ENCODE measurements at regions not wholly inside any gene's neighbourhood (a gene's known extent, or its start where the extent isn't known, plus 50 kb on each side); places are given as distances from the start of the nearest gene placed in this dataset.

GRCh38 chr3:135329479-135329878 is 534.4 kb downstream of the EPHB1 start:
- H3K4me1 ChIP-seq (ENCODE audit: low read length) = peaks cover 17% of the 10 kb centered on the region
- no peak for TF ChIP-seq CTCF (IDR thresholded peaks at IDR 0.05; ENCODE audit: low read depth, low read length)
- no peak for TF ChIP-seq EZH2phosphoT487 (IDR thresholded peaks at IDR 0.05; ENCODE audit: low read depth)
- no peak overlapping the region for H2AFZ ChIP-seq (ENCODE audit: low read depth, low read length)
- no peak overlapping the region for H3K4me2 ChIP-seq (ENCODE audit: low read length)
- H3K36me3 ChIP-seq (replicated peaks; ENCODE audit: low read depth, low read length) = no peaks in the 10 kb centered on the region
- H3K9me3 ChIP-seq (ENCODE audit: insufficient read depth, low read length) = no peaks in the 10 kb centered on the region
- H3K4me3 ChIP-seq (ENCODE audit: low read length) = no peak overlapping the region
- no peak overlapping the region for H3K27ac ChIP-seq (ENCODE audit: low read length)
- H3K27me3 ChIP-seq (ENCODE audit: low read depth, low read length) = no peaks in the 10 kb centered on the region
- H3K79me2 ChIP-seq (ENCODE audit: low read length) = no peaks in the 10 kb centered on the region
- no peak overlapping the region for H3K9ac ChIP-seq (ENCODE audit: low read length)
- no peaks in the 10 kb centered on the region for H4K20me1 ChIP-seq (ENCODE audit: insufficient read depth, low read length)

GRCh38 chr3:135337192-135337591 is 542.1 kb downstream of the EPHB1 start:
- Histone ChIP-seq H3K9ac (ENCODE audit: low read length) (no peak overlapping the region), H3K27me3 (ENCODE audit: low read depth, low read length) (peaks cover 3% of the 10 kb centered on the region; the same call in 1 of the 2 replicates), H3K4me2 (ENCODE audit: low read length) (no peak overlapping the region), H3K9me3 (ENCODE audit: insufficient read depth, low read length) (no peaks in the 10 kb centered on the region), H3K36me3 (replicated peaks; ENCODE audit: low read depth, low read length) (no peaks in the 10 kb centered on the region), H4K20me1 (ENCODE audit: insufficient read depth, low read length) (no peaks in the 10 kb centered on the region), H2AFZ (ENCODE audit: low read depth, low read length) (no peak overlapping the region), H3K27ac (ENCODE audit: low read length) (no peak overlapping the region), H3K4me1 (ENCODE audit: low read length) (no peaks in the 10 kb centered on the region), H3K79me2 (ENCODE audit: low read length) (no peaks in the 10 kb centered on the region), H3K4me3 (ENCODE audit: low read length) (no peak overlapping the region)
- TF ChIP-seq CTCF (IDR thresholded peaks at IDR 0.05; ENCODE audit: low read depth, low read length) (no peak), EZH2phosphoT487 (IDR thresholded peaks at IDR 0.05; ENCODE audit: low read depth) (no peak)

GRCh38 chr3:135348690-135349089 is 553.6 kb downstream of the EPHB1 start:
- Histone ChIP-seq H2AFZ (ENCODE audit: low read depth, low read length) (no peak overlapping the region), H3K9ac (ENCODE audit: low read length) (no peak overlapping the region), H3K27me3 (ENCODE audit: low read depth, low read length) (peaks cover 22% of the 10 kb centered on the region), H3K4me1 (ENCODE audit: low read length) (no peaks in the 10 kb centered on the region), H3K9me3 (ENCODE audit: insufficient read depth, low read length) (no peaks in the 10 kb centered on the region), H3K79me2 (ENCODE audit: low read length) (no peaks in the 10 kb centered on the region), H4K20me1 (ENCODE audit: insufficient read depth, low read length) (no peaks in the 10 kb centered on the region), H3K4me3 (ENCODE audit: low read length) (no peak overlapping the region), H3K4me2 (ENCODE audit: low read length) (no peak overlapping the region), H3K27ac (ENCODE audit: low read length) (no peak overlapping the region), H3K36me3 (replicated peaks; ENCODE audit: low read depth, low read length) (no peaks in the 10 kb centered on the region)
- TF ChIP-seq CTCF (IDR thresholded peaks at IDR 0.05; ENCODE audit: low read depth, low read length) = no peak

- Histone ChIP-seq H3K36me3 (replicated peaks; ENCODE audit: low read depth, low read length) (no peaks in the 10 kb centered on the region), H3K79me2 (ENCODE audit: low read length) (no peaks in the 10 kb centered on the region), H2AFZ (ENCODE audit: low read depth, low read length) (no peak overlapping the region), H3K4me2 (ENCODE audit: low read length) (no peak overlapping the region), H3K9ac (ENCODE audit: low read length) (no peak overlapping the region), H3K4me3 (ENCODE audit: low read length) (no peak overlapping the region), H3K4me1 (ENCODE audit: low read length) (no peaks in the 10 kb centered on the region), H3K27me3 (ENCODE audit: low read depth, low read length) (peaks cover 27% of the 10 kb centered on the region), H3K9me3 (ENCODE audit: insufficient read depth, low read length) (no peaks in the 10 kb centered on the region), H3K27ac (ENCODE audit: low read length) (no peak overlapping the region), H4K20me1 (ENCODE audit: insufficient read depth, low read length) (no peaks in the 10 kb centered on the region)
- no peak for TF ChIP-seq CTCF (IDR thresholded peaks at IDR 0.05; ENCODE audit: low read depth, low read length)
- no peak for TF ChIP-seq EZH2phosphoT487 (IDR thresholded peaks at IDR 0.05; ENCODE audit: low read depth)
Observed at GRCh38 chr3:135349254-135349948, 554.3 kb downstream of the EPHB1 start.
